GM23248 (cell line): ENCODE measurements at regions not wholly inside any gene's neighbourhood (a gene's known extent, or its start where the extent isn't known, plus 50 kb on each side); places are given as distances from the start of the nearest gene placed in this dataset.

Source experiments
- DNase-seq: peaks from one replicate; pipeline ENCODE4 v3.0.0-alpha.2; 2015
- H2AFZ ChIP-seq: fragments of 200-600 bp; sonication (generic); 2 replicates; pipeline ENCODE4 v1.6.1; 2016; ENCODE audit warnings: antibody characterized with exemption
- H3F3A ChIP-seq: fragments of 200-600 bp; sonication (generic); 2 replicates; pipeline ENCODE4 v1.6.1; 2016; ENCODE audit warnings: mild to moderate bottlenecking, antibody characterized with exemption, mixed run types; ENCODE audit not compliant: insufficient read depth
- H3K27ac ChIP-seq: fragments of 200-600 bp; sonication (generic); 2 replicates; pipeline ENCODE4 v1.5.1; 2016; ENCODE audit warnings: mild to moderate bottlenecking
- H3K27me3 ChIP-seq: fragments of 200-600 bp; sonication (generic); replicated peaks from 2 replicates; pipeline ENCODE4 v1.6.1; 2016; ENCODE audit warnings: mild to moderate bottlenecking; ENCODE audit not compliant: insufficient read depth
- H3K36me3 ChIP-seq: fragments of 200-600 bp; sonication (generic); 2 replicates; pipeline ENCODE4 v1.6.1; 2016; ENCODE audit warnings: low read depth, mild to moderate bottlenecking
- H3K4me1 ChIP-seq: fragments of 200-600 bp; sonication (generic); 2 replicates; pipeline ENCODE4 v1.6.1; 2016; ENCODE audit warnings: mild to moderate bottlenecking; ENCODE audit not compliant: insufficient read depth
- H3K4me2 ChIP-seq: fragments of 200-600 bp; sonication (generic); one replicate; pipeline ENCODE4 v1.6.1; 2016; ENCODE audit warnings: mild to moderate bottlenecking; ENCODE audit not compliant: unreplicated experiment
- H3K4me3 ChIP-seq: fragments of 200-600 bp; sonication (generic); 2 replicates; pipeline ENCODE4 v1.5.1; 2016; ENCODE audit warnings: mild to moderate bottlenecking
- H3K79me2 ChIP-seq: fragments of 200-600 bp; sonication (generic); 2 replicates; pipeline ENCODE4 v1.6.1; 2016; ENCODE audit warnings: mild to moderate bottlenecking; ENCODE audit not compliant: insufficient read depth
- H3K9ac ChIP-seq: fragments of 200-600 bp; sonication (generic); 2 replicates; pipeline ENCODE4 v1.6.1; 2016; ENCODE audit warnings: mild to moderate bottlenecking
- H3K9me2 ChIP-seq: fragments of 200-600 bp; sonication (generic); 2 replicates; pipeline ENCODE4 v1.6.1; 2016; ENCODE audit warnings: mixed run types, mild to moderate bottlenecking, moderate library complexity; ENCODE audit not compliant: insufficient read depth
- H3K9me3 ChIP-seq: fragments of 200-600 bp; sonication (generic); one replicate; pipeline ENCODE4 v1.6.1; 2017; ENCODE audit warnings: low read depth
- H4K20me1 ChIP-seq: fragments of 200-600 bp; sonication (generic); 2 replicates; pipeline ENCODE4 v1.6.0; 2016; ENCODE audit not compliant: insufficient read depth
- EZH2 ChIP-seq: fragments of 200-600 bp; sonication (generic); IDR thresholded peaks from 2 replicates; pipeline ENCODE4 v1.6.1; 2018; ENCODE audit warnings: antibody characterized with exemption, mild to moderate bottlenecking; ENCODE audit not compliant: insufficient read depth, poor library complexity, severe bottlenecking
- EZH2phosphoT487 ChIP-seq: fragments of 200-600 bp; sonication (generic); IDR thresholded peaks from 2 replicates; pipeline ENCODE4 v1.6.1; 2018; ENCODE audit warnings: antibody characterized with exemption, moderate library complexity, mild to moderate bottlenecking, low read depth; ENCODE audit not compliant: insufficient read depth
- WGBS, 2 experiments: methylation state at CpG; one replicate each; pipeline ENCODE4 v1.1.6; 2015 to 2017; ENCODE audit warnings: low lambda C conversion rate in 2 of 2, low coverage in 1 of 2; ENCODE audit errors: missing lambda C conversion rate in 2 of 2; 5-methylcytosine and 5-hydroxymethylcytosine counted together
- in situ Hi-C: fragments of 300-500 bp; cut with MboI; formaldehyde crosslinking; loops from 2 replicates; pipeline ENCODE4 v1.15.0; 2020

DNA sequence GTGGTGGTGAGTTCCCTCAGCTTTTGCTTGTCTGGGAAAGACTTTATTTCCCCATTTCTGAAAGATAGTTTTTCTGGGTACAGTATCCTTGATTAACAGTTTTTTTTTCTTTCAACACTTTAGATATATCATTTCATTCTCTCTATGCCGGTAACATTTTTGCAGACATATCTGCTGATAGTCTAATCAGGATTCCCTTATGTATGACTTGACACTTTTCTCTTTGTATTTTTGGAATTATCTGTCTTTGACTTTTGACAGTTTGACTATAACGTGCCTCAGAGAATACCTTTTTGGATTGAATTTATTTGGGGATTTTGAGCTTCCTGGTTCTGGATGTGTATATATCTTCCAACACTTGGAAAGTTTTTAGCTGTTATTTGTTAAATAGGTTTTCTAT lies 234.8 kb upstream of the PRICKLE1 start:
- in situ Hi-C loops: no loop called here
- no peak overlapping the region for H3K4me2 ChIP-seq
- H3K36me3 ChIP-seq: no peaks in the 10 kb centered on the region
- H3K9me2 ChIP-seq: no peaks in the 10 kb centered on the region
- TF ChIP-seq EZH2phosphoT487 (no peak), EZH2 (no peak)
- H3K79me2 ChIP-seq: no peaks in the 10 kb centered on the region
- H3K27ac ChIP-seq: no peak overlapping the region
- no peaks in the 10 kb centered on the region for H3K27me3 ChIP-seq
- H4K20me1 ChIP-seq: no peaks in the 10 kb centered on the region
- H3K4me3 ChIP-seq: no peak overlapping the region
- H3K4me1 ChIP-seq: peaks cover 4% of the 10 kb centered on the region; the same call in 1 of the 2 replicates
- no peaks in the 10 kb centered on the region for H3F3A ChIP-seq
- WGBS, 2 experiments: 87 to 92% methylated on average over 2 of the region's 2 CpGs
- H3K9ac ChIP-seq: no peak overlapping the region
- no peaks in the 10 kb centered on the region for H3K9me3 ChIP-seq
- no peak overlapping the region for H2AFZ ChIP-seq
- DNase-seq: no peak

- H4K20me1 ChIP-seq: no peaks in the 10 kb centered on the region
- H3K27ac ChIP-seq: no peak overlapping the region
- DNase-seq: no peak
- no peak for TF ChIP-seq EZH2
- no peak for TF ChIP-seq EZH2phosphoT487
- no peak overlapping the region for H3K4me2 ChIP-seq
- no peak overlapping the region for H2AFZ ChIP-seq
- H3K27me3 ChIP-seq: no peaks in the 10 kb centered on the region
- in situ Hi-C loops: no loop called here
- no peaks in the 10 kb centered on the region for H3F3A ChIP-seq
- no peak overlapping the region for H3K4me3 ChIP-seq
- H3K79me2 ChIP-seq: no peaks in the 10 kb centered on the region
- H3K9ac ChIP-seq: no peak overlapping the region
- H3K9me3 ChIP-seq: no peaks in the 10 kb centered on the region
- peaks cover 4% of the 10 kb centered on the region; the same call in 1 of the 2 replicates for H3K4me1 ChIP-seq
- H3K9me2 ChIP-seq: no peaks in the 10 kb centered on the region
- H3K36me3 ChIP-seq: no peaks in the 10 kb centered on the region
These were observed 234.1 kb upstream of the PRICKLE1 start for GRCh38 chr12:42823679-42824078.

GRCh38 chr12:42819846-42820245 lies 230.3 kb upstream of the PRICKLE1 start:
- H3K9me3 ChIP-seq: no peaks in the 10 kb centered on the region
- H3K9me2 ChIP-seq: no peaks in the 10 kb centered on the region
- H3K36me3 ChIP-seq: no peaks in the 10 kb centered on the region
- no peak overlapping the region for H2AFZ ChIP-seq
- H3F3A ChIP-seq: no peaks in the 10 kb centered on the region
- H3K9ac ChIP-seq: no peak overlapping the region
- TF ChIP-seq EZH2phosphoT487 (no peak), EZH2 (no peak)
- H3K4me2 ChIP-seq: no peak overlapping the region
- no peaks in the 10 kb centered on the region for H3K27me3 ChIP-seq
- peak; percentile 58 for DNase-seq
- WGBS, 2 experiments: 46 to 48% methylated on average over 6 of the region's 6 CpGs
- no peak overlapping the region for H3K4me3 ChIP-seq
- no peaks in the 10 kb centered on the region for H3K79me2 ChIP-seq
- no peaks in the 10 kb centered on the region for H3K4me1 ChIP-seq
- no peaks in the 10 kb centered on the region for H4K20me1 ChIP-seq
- no peak overlapping the region for H3K27ac ChIP-seq
- in situ Hi-C loops: no loop called here

GRCh38 chr12:42815068-42815467 lies 225.5 kb upstream of the PRICKLE1 start:
- H3K79me2 ChIP-seq: no peaks in the 10 kb centered on the region
- no peak overlapping the region for H3K9ac ChIP-seq
- no peaks in the 10 kb centered on the region for H3F3A ChIP-seq
- H3K9me3 ChIP-seq: no peaks in the 10 kb centered on the region
- WGBS, 2 experiments: 72 to 86% methylated on average over 2 of the region's 2 CpGs
- no peak overlapping the region for H3K4me3 ChIP-seq
- TF ChIP-seq EZH2phosphoT487 (no peak), EZH2 (no peak)
- no peak for DNase-seq
- in situ Hi-C loops: no loop called here
- H3K9me2 ChIP-seq: no peaks in the 10 kb centered on the region
- H3K36me3 ChIP-seq: no peaks in the 10 kb centered on the region
- no peak overlapping the region for H2AFZ ChIP-seq
- no peak overlapping the region for H3K27ac ChIP-seq
- H4K20me1 ChIP-seq: no peaks in the 10 kb centered on the region
- H3K4me1 ChIP-seq: peaks cover 8% of the 10 kb centered on the region
- H3K4me2 ChIP-seq: no peak overlapping the region
- no peaks in the 10 kb centered on the region for H3K27me3 ChIP-seq

DNA sequence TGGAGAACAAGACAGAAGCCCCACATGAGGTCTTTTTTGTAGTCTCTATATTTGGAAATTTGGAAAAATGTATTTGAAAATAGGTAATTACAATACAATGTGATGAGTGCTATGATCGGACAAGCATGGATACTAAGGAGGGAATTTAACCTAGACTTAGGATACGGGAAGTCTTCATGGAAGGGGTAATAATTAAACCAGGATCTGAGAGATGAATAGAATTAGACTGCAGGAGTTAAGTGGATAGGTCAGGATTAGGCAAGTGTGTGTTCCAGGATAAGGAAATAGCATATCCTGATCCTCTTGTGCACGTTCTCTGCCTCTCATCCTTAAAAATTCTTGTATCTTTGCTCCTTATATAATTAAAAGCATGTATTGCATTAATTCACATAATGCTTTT lies 223.3 kb upstream of the PRICKLE1 start:
- Histone ChIP-seq H3K4me1 (peaks cover 19% of the 10 kb centered on the region), H3K79me2 (no peaks in the 10 kb centered on the region), H2AFZ (no peak overlapping the region), H3K4me3 (no peak overlapping the region), H3F3A (no peaks in the 10 kb centered on the region), H3K27ac (no peak overlapping the region), H4K20me1 (no peaks in the 10 kb centered on the region), H3K36me3 (no peaks in the 10 kb centered on the region), H3K9me2 (no peaks in the 10 kb centered on the region), H3K9ac (no peak overlapping the region), H3K9me3 (no peaks in the 10 kb centered on the region), H3K4me2 (no peak overlapping the region), H3K27me3 (no peaks in the 10 kb centered on the region)
- TF ChIP-seq EZH2phosphoT487 (no peak), EZH2 (no peak)
- DNase-seq: no peak
- in situ Hi-C loops: no loop called here
- WGBS, 2 experiments: 90 to 91% methylated on average over 3 of the region's 3 CpGs
